Progenitor cell of endocrine pancreas (in vitro differentiated cells): ENCODE measurements at regions not wholly inside any gene's neighbourhood (a gene's known extent, or its start where the extent isn't known, plus 50 kb on each side); places are given as distances from the start of the nearest gene placed in this dataset.
"Not testable (repeated sequence)": the region's sequence is repeated elsewhere in the genome, so short reads cannot be mapped to it uniquely, and the experiment has no call there.

Experiments used
- DNase-seq: peaks from one replicate; pipeline ENCODE4 v3.0.0; 2021; ENCODE audit warnings: low spot score; ENCODE audit not compliant: unreplicated experiment
- H3K27ac Mint-ChIP-seq: 2 replicates; pipeline ENCODE4 v1.8.0; 2021; ENCODE audit warnings: mild to moderate bottlenecking, moderate library complexity, mixed read lengths
- H3K27me3 Mint-ChIP-seq: 2 replicates; pipeline ENCODE4 v1.8.0; 2021; ENCODE audit warnings: mixed read lengths
- H3K36me3 Mint-ChIP-seq: 2 replicates; pipeline ENCODE4 v1.8.0; 2022; ENCODE audit warnings: mixed read lengths; ENCODE audit not compliant: insufficient read depth
- H3K4me1 Mint-ChIP-seq: 2 replicates; pipeline ENCODE4 v1.8.0; 2021; ENCODE audit warnings: low read depth, mixed read lengths
- H3K4me3 Mint-ChIP-seq: 2 replicates; pipeline ENCODE4 v1.8.0; 2021; ENCODE audit warnings: low read depth, mild to moderate bottlenecking, moderate library complexity, mixed read lengths
- H3K9me3 Mint-ChIP-seq: 2 replicates; pipeline ENCODE4 v1.8.0; 2021; ENCODE audit warnings: low read depth, mixed read lengths
- TF ChIP-seq, protein P1 (sequence below): fragments of 200-600 bp; sonication (generic); IDR thresholded peaks from one replicate; pipeline ENCODE4 v1.5.0; 2021; ENCODE audit warnings: antibody characterized with exemption, mild to moderate bottlenecking; ENCODE audit not compliant: unreplicated experiment

DNA sequence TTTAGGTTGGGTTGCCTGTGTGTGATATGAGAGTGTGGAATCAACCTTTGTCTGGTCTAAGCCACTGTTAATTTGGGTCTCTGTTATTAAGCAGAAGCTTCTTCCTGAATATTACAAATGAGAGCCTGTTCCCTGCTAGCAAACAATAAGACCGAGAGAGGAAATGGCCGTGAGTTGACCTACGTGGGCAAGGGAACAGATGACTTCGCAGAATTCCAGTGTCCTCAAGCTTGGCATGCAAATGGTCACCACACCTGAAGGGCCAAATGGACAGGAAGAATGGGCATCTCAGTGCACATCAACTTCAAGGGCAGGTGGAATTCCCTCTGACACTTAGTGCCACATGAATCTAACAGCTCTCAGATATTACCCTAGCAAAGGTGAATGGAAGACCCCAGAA, 250.8 kb upstream of the FOXF1 start:
- Mint-ChIP-seq H3K27me3 (peaks cover 6% of the 10 kb centered on the region), H3K27ac (no peak overlapping the region), H3K4me3 (no peak overlapping the region), H3K36me3 (no peaks in the 10 kb centered on the region), H3K4me1 (no peaks in the 10 kb centered on the region), H3K9me3 (peaks cover 13% of the 10 kb centered on the region)
- no peak for DNase-seq
- TF ChIP-seq, protein P1, sequence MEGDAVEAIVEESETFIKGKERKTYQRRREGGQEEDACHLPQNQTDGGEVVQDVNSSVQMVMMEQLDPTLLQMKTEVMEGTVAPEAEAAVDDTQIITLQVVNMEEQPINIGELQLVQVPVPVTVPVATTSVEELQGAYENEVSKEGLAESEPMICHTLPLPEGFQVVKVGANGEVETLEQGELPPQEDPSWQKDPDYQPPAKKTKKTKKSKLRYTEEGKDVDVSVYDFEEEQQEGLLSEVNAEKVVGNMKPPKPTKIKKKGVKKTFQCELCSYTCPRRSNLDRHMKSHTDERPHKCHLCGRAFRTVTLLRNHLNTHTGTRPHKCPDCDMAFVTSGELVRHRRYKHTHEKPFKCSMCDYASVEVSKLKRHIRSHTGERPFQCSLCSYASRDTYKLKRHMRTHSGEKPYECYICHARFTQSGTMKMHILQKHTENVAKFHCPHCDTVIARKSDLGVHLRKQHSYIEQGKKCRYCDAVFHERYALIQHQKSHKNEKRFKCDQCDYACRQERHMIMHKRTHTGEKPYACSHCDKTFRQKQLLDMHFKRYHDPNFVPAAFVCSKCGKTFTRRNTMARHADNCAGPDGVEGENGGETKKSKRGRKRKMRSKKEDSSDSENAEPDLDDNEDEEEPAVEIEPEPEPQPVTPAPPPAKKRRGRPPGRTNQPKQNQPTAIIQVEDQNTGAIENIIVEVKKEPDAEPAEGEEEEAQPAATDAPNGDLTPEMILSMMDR: no peak

DNA sequence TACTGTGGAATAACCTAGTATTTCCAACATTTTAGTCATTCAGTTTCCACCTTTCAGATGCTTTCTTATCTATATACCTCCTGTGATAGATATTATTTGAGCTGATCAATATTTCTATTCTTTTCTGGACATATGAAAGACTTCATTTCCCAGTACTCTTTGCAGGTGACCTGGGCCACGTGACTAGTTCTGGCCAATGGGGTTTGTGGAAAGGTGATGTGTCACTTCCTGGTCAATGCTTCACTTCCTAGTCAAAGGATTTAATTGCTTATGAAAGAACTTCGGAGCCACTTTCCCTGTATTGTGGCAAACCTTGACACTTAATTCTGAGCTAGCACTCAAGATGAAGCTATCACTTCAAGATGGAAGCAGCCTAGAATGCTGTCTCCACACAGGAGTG, 248.9 kb upstream of the FOXF1 start:
- Mint-ChIP-seq H3K36me3 (no peaks in the 10 kb centered on the region), H3K27ac (no peak overlapping the region), H3K9me3 (peaks cover 7% of the 10 kb centered on the region), H3K27me3 (no peaks in the 10 kb centered on the region), H3K4me3 (no peak overlapping the region), H3K4me1 (no peaks in the 10 kb centered on the region)
- TF ChIP-seq, protein P1: no peak
- DNase-seq: no peak

DNA sequence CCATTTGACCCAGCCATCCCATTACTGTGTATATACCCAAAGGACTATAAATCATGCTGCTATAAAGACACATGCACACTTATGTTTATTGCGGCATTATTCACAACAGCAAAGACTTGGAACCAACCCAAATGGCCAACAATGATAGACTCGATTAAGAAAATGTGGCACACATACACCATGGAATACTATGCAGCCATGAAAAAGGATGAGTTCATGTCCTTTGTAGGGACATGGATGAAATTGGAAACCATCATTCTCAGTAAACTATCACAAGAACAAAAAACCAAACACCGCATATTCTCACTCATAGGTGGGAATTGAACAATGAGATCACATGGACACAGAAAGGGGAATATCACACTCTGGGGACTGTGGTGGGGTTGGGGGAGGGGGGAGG, 242.7 kb upstream of the FOXF1 start:
- not testable (repeated sequence) for H3K36me3 Mint-ChIP-seq, H3K4me3 Mint-ChIP-seq, H3K4me1 Mint-ChIP-seq, DNase-seq, H3K27ac Mint-ChIP-seq, H3K9me3 Mint-ChIP-seq
- H3K27me3 Mint-ChIP-seq: peaks cover 11% of the 10 kb centered on the region

DNA sequence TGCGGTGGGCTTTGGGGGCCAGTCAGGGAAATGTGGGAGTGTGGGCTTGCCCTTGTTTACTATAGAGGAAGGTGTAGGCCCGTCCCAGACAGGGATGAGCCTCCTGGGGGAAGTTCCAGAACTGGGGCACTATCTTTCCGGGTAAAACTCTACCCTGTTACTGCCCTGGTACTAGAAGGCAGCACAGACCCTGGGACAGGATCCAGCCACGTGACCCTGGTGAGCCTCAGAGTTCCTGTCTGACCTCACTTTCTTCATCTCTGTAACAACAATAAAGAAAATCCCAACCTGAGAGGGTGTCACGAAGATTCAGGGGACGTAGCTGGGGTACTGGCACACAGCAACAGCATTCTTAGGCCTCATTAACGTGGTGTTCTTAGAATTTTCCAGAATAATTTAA, 239.6 kb upstream of the FOXF1 start:
- Mint-ChIP-seq H3K9me3 (no peaks in the 10 kb centered on the region), H3K27me3 (peaks cover 21% of the 10 kb centered on the region), H3K4me3 (no peak overlapping the region), H3K4me1 (no peaks in the 10 kb centered on the region), H3K27ac (no peak overlapping the region), H3K36me3 (no peaks in the 10 kb centered on the region)
- TF ChIP-seq, protein P1: no peak
- no peak for DNase-seq

GRCh38 chr16:86272744-86273143, 237.6 kb upstream of the FOXF1 start:
- Mint-ChIP-seq H3K27ac (no peak overlapping the region), H3K4me1 (no peaks in the 10 kb centered on the region), H3K36me3 (no peaks in the 10 kb centered on the region), H3K4me3 (no peak overlapping the region), H3K27me3 (peaks cover 39% of the 10 kb centered on the region), H3K9me3 (no peaks in the 10 kb centered on the region)
- DNase-seq: no peak
- TF ChIP-seq, protein P1: no peak

DNA sequence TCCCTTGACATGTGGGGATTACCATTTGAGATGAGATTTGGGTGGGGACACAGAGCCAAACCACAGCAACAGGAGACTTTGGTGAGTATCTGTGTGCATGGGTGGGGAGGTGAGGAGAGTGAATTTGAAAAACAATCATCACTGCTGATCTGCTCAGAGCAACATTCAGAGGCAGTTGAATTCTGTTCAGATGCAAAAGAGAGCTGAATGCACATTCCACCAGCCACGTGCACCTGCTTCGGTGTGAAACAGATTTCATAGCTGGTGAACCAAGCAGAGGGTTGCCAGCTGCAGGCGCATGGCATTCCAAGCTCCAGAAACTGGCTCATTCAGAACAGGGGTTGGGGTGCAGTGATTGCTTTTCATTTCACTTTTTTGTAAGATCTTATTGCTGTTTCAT, 233.1 kb upstream of the FOXF1 start:
- no peak for DNase-seq
- H3K4me1 Mint-ChIP-seq: no peaks in the 10 kb centered on the region

DNA sequence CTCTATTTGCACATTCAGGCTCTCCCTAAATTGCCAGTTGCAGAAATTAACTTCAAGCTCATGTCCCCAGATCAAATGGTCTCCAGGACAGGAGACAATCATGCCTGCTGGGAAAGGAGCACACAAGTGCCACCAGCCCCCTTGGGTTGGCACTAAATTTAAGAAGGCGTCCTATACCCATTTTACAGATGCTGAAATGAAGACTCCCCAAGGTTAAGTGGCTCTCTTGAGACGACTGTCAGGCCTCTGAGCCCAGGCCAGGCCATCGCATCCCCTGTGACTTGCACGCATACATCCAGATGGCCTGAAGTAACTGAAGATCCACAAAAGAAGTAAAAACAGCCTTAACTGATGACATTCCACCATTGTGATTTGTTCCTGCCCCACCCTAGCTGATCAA, 232.5 kb upstream of the FOXF1 start:
- H3K4me3 Mint-ChIP-seq, H3K9me3 Mint-ChIP-seq, H3K36me3 Mint-ChIP-seq, DNase-seq, H3K27ac Mint-ChIP-seq, H3K4me1 Mint-ChIP-seq: not testable (repeated sequence)
- H3K27me3 Mint-ChIP-seq: peaks cover 72% of the 10 kb centered on the region

More for the DNA sequence above, 233.1 kb upstream of the FOXF1 start:
- Mint-ChIP-seq H3K9me3 (no peaks in the 10 kb centered on the region), H3K36me3 (no peaks in the 10 kb centered on the region), H3K4me3 (no peak overlapping the region), H3K27ac (peak overlapping the region; percentile 75), H3K27me3 (peaks cover 67% of the 10 kb centered on the region)
- TF ChIP-seq, protein P1: no peak
